Esophagus muscularis mucosa (tissue), 4 donors: ENCODE measurements at regions not wholly inside any gene's neighbourhood (a gene's known extent, or its start where the extent isn't known, plus 50 kb on each side); places are given as distances from the start of the nearest gene placed in this dataset.

ENCODE experiments used
- DNase-seq: peaks from one replicate; pipeline ENCODE4 v3.0.0-alpha.2; 2017; ENCODE audit errors: extremely low spot score
- H3K27ac ChIP-seq, 4 donors: fragments of 200-600 bp; sonication (generic); replicated peaks in 1 of 4; 1 replicate in 3 of 4; 2 replicates in 1 of 4; pipeline ENCODE4 v1.5.1; 2016 to 2019; ENCODE audit warnings: mild to moderate bottlenecking in 1 of 4
- H3K27me3 ChIP-seq, 4 donors: fragments of 200-600 bp; sonication (generic); one replicate each; pipeline versions ENCODE4 v1.5.1 to v1.6.0; 2016 to 2019
- H3K36me3 ChIP-seq, 4 donors: fragments of 200-600 bp; sonication (generic); one replicate each; pipeline ENCODE4 v1.5.1; 2016 to 2019
- H3K4me1 ChIP-seq, 4 donors: fragments of 200-600 bp; sonication (generic); one replicate each; pipeline ENCODE4 v1.5.1; 2016 to 2019
- H3K4me3 ChIP-seq, 4 donors: fragments of 200-600 bp; sonication (generic); 1 replicate in 2 of 4; 2 replicates in 2 of 4; pipeline ENCODE4 v1.5.1; 2016 to 2019; ENCODE audit warnings: mild to moderate bottlenecking in 4 of 4, moderate library complexity in 1 of 4
- H3K9me3 ChIP-seq, 4 donors: fragments of 200-600 bp; sonication (generic); 1 replicate in 3 of 4; 2 replicates in 1 of 4; pipeline ENCODE4 v1.5.1; 2016 to 2019
- EP300 ChIP-seq: sonication (generic); formaldehyde crosslinking; IDR thresholded peaks from one replicate; pipeline ENCODE4 v1.6.1; 2017; ENCODE audit warnings: antibody characterized with exemption
- POLR2A ChIP-seq: fragments of 450-650 bp; IDR thresholded peaks from one replicate; pipeline ENCODE4 v1.6.1; 2017; ENCODE audit warnings: antibody characterized with exemption, moderate library complexity, mild to moderate bottlenecking, low read depth
- POLR2AphosphoS5 ChIP-seq, 2 donors: sonication (generic); formaldehyde crosslinking; IDR thresholded peaks; one replicate each; pipeline ENCODE4 v1.6.1; 2017; ENCODE audit warnings: antibody characterized with exemption in 2 of 2
- WGBS: methylation state at CpG from one replicate; pipeline ENCODE4 v1.1.5; 2018; 5-methylcytosine and 5-hydroxymethylcytosine counted together
- intact Hi-C: fragments of 100-400 bp; cut with DNase I; formaldehyde crosslinking; loops from one replicate; pipeline ENCODE4 v1.15.1; 2023
- TF ChIP-seq, protein P1 (sequence below), 3 experiments: fragments of 200-600 bp in 2 of 3; fragments of 450-650 bp in 1 of 3; sonication (generic) in 2 of 3; IDR thresholded peaks; one replicate each; pipeline ENCODE4 v1.5.1; 2017 to 2019; ENCODE audit warnings: antibody characterized with exemption in 3 of 3, mild to moderate bottlenecking in 2 of 3, moderate library complexity in 1 of 3

DNA sequence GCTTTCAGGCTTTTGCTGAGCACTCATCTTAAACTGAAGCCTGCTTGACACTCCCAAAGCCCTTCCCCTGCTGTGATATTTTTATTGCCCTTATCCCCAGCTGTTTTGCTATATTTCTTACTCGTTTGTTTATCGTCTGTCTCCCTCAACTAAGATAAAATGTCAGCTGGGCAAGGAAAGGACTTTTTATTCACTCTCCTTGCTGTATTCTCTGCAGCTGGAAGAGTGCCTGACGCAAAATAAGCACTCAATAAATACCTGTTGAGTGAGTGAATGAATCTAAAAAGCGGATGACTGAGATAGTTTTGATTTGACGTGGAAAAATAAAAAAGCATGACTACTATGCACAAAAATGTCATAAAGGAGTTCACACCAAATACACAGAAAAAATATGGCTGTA, 84.8 kb upstream of the POMGNT2 start:
- intact Hi-C loops = no loop called here
- WGBS = 63% methylated on average over 5 of the region's 5 CpGs
- Histone ChIP-seq H3K36me3 (no peaks in the 10 kb centered on the region), H3K27me3 (no peaks in the 10 kb centered on the region), H3K27ac (no peak overlapping the region), H3K4me3 (no peak overlapping the region), H3K4me1 (peaks cover 0 to 6% (median 2%) of the 10 kb centered on the region in 4 donors), H3K9me3 (no peaks in the 10 kb centered on the region)
- DNase-seq = no peak
- TF ChIP-seq POLR2AphosphoS5 (IDR thresholded peaks at IDR 0.05) (no peak), POLR2A (no peak), EP300 (no peak)
- TF ChIP-seq, protein P1, sequence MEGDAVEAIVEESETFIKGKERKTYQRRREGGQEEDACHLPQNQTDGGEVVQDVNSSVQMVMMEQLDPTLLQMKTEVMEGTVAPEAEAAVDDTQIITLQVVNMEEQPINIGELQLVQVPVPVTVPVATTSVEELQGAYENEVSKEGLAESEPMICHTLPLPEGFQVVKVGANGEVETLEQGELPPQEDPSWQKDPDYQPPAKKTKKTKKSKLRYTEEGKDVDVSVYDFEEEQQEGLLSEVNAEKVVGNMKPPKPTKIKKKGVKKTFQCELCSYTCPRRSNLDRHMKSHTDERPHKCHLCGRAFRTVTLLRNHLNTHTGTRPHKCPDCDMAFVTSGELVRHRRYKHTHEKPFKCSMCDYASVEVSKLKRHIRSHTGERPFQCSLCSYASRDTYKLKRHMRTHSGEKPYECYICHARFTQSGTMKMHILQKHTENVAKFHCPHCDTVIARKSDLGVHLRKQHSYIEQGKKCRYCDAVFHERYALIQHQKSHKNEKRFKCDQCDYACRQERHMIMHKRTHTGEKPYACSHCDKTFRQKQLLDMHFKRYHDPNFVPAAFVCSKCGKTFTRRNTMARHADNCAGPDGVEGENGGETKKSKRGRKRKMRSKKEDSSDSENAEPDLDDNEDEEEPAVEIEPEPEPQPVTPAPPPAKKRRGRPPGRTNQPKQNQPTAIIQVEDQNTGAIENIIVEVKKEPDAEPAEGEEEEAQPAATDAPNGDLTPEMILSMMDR (IDR thresholded peaks at IDR 0.05) = no peak

DNA sequence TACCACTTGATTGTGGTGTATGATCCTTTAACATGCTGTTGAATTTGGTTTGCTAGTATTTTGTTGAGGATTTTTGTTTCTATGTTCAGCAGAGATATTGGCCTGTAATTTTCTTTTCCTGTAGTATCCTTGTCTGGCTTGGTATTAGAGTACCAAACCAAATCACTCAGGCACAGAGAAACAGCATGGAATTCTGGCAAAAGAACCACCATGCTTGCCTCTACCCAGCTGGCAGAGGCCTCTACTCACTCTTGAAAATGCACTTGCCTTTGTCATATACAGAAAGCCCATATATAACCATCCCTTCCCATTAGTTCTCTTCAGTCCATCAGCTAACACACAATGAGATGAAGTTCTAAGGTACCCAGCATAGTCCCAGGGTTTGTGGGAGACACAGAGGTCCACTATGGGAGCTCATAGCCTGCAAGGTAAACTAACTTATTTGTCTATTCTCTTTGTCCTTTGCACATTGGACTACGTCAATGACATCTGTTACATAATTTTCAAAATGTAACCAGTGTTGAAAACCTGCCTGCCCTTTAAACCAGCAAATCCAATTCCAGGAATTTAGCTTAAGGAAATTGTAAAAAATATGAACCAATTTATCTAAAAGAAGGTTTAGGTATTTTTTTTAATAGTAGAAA, 82.1 kb upstream of the POMGNT2 start:
- H3K9me3 ChIP-seq = no peaks in the 10 kb centered on the region
- H3K27ac ChIP-seq = no peak overlapping the region
- no peaks in the 10 kb centered on the region for H3K36me3 ChIP-seq
- no peak for TF ChIP-seq POLR2AphosphoS5 (IDR thresholded peaks at IDR 0.05)
- TF ChIP-seq EP300 = no peak
- TF ChIP-seq POLR2A = no peak
- TF ChIP-seq, protein P1 (IDR thresholded peaks at IDR 0.05) = no peak
- H3K4me3 ChIP-seq = no peak overlapping the region
- WGBS = 100% methylated on average over 1 of the region's 1 CpG
- DNase-seq = no peak
- no peaks in the 10 kb centered on the region for H3K27me3 ChIP-seq
- H3K4me1 ChIP-seq = peaks cover 0 to 6% (median 2%) of the 10 kb centered on the region in 4 donors
- intact Hi-C loops = no loop called here

DNA sequence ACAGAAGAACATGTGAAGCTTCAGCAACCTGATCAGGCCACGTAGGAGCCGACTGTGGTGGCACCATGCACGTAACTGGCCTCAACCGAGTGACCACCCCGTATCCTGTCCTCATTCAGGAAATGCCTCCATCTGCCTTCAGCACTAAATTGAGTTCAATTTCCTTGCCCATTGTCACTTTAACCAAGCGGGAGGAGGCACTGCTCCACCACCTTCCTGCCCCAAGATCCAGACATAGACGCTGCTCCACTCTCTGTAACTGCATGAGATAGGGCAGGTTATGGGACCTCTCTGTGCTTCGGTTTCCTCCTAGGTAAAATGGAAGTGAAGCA, 80.1 kb upstream of the POMGNT2 start:
- no peak for DNase-seq
- 90% methylated on average over 8 of the region's 8 CpGs for WGBS
- Histone ChIP-seq H3K4me1 (peaks cover 1 to 7% (median 5%) of the 10 kb centered on the region in 4 donors), H3K9me3 (no peaks in the 10 kb centered on the region), H3K36me3 (no peaks in the 10 kb centered on the region), H3K27me3 (no peaks in the 10 kb centered on the region), H3K27ac (no peak overlapping the region), H3K4me3 (no peak overlapping the region)
- TF ChIP-seq POLR2A (no peak), POLR2AphosphoS5 (IDR thresholded peaks at IDR 0.05) (no peak), EP300 (no peak)
- TF ChIP-seq, protein P1 (IDR thresholded peaks at IDR 0.05) = no peak
- intact Hi-C loops = no loop called here

DNA sequence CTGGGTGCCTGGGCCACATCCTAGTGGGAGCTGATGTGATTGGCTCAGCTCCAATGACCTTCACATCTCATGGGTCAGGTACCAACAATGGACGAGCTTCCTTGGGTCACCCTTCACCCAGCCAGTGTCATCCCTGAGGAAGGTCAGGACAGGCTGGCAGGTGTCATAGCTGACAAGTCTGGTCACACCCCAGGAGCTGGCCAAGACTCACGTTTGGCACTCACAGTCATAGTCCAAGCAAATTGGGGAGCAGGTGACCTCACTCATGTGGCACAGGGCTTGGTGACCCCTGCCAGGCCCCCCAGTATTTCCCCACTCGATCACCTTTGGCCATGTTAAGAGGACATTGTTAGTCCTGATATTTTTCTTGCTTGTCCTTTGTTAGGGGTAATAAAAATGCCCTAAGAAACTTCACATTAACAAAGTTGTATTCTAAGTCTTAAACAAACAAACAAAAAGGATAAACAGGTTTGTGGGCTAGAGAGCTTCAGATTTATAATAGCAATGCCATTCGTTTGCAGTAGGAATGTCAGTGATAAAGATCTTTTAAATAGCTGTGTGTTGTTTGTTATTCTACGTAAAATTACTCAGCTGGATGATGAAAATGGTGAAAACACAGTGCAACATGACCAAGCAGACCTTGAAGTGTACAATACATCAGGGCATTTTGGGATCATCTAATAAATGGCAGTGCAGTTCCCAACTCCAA, 79.5 kb upstream of the POMGNT2 start:
- no peaks in the 10 kb centered on the region for H3K9me3 ChIP-seq
- no peak overlapping the region for H3K4me3 ChIP-seq
- H3K27ac ChIP-seq = no peak overlapping the region
- TF ChIP-seq, protein P1 (IDR thresholded peaks at IDR 0.05) = no peak
- TF ChIP-seq POLR2A (no peak), EP300 (no peak), POLR2AphosphoS5 (IDR thresholded peaks at IDR 0.05) (no peak)
- no peaks in the 10 kb centered on the region for H3K27me3 ChIP-seq
- H3K36me3 ChIP-seq = no peaks in the 10 kb centered on the region
- intact Hi-C loops = no loop called here
- no peak for DNase-seq
- 67% methylated on average over 5 of the region's 5 CpGs for WGBS
- H3K4me1 ChIP-seq = peaks cover 4 to 10% (median 8%) of the 10 kb centered on the region in 4 donors
